Calu3 (cell line): ENCODE measurements at regions not wholly inside any gene's neighbourhood (a gene's known extent, or its start where the extent isn't known, plus 50 kb on each side); places are given as distances from the start of the nearest gene placed in this dataset.
"Not testable (repeated sequence)": the region's sequence is repeated elsewhere in the genome, so short reads cannot be mapped to it uniquely, and the experiment has no call there.

Experiments
- BruUV-seq: library from RNA; stranded (reverse); fragments of 400-500 nt; replicated peaks from 2 replicates; lab custom pipeline; 2021; lab: Mats Ljungman, UMichigan
- CTCF ChIA-PET: fragments of 300-600 bp; sonication (Branson Sonifier 250); formaldehyde crosslinking; loops from one replicate; lab custom pipeline; 2022; ENCODE audit warnings: antibody characterized with exemption; lab: Charles Lee
- DNase-seq: peaks from one replicate; pipeline ENCODE4 v3.0.0; 2022
- H3K27ac Mint-ChIP-seq: one replicate; pipeline ENCODE4 v1.8.0; 2022; ENCODE audit warnings: mixed read lengths; ENCODE audit not compliant: unreplicated experiment
- H3K27me3 Mint-ChIP-seq: one replicate; pipeline ENCODE4 v1.8.0; 2022; ENCODE audit warnings: mixed read lengths; ENCODE audit not compliant: unreplicated experiment
- H3K36me3 Mint-ChIP-seq: one replicate; pipeline ENCODE4 v1.8.0; 2022; ENCODE audit warnings: mild to moderate bottlenecking, moderate library complexity, mixed read lengths; ENCODE audit not compliant: insufficient read depth, unreplicated experiment
- H3K4me1 Mint-ChIP-seq: one replicate; pipeline ENCODE4 v1.8.0; 2022; ENCODE audit warnings: mild to moderate bottlenecking, low read depth, mixed read lengths; ENCODE audit not compliant: unreplicated experiment
- H3K4me3 Mint-ChIP-seq: one replicate; pipeline ENCODE4 v1.8.0; 2022; ENCODE audit warnings: mild to moderate bottlenecking, low read depth, moderate library complexity, mixed read lengths; ENCODE audit not compliant: unreplicated experiment
- H3K9me3 Mint-ChIP-seq: one replicate; pipeline ENCODE4 v1.8.0; 2022; ENCODE audit warnings: low read depth, mixed read lengths; ENCODE audit not compliant: unreplicated experiment
- intact Hi-C: fragments of 100-400 bp; cut with micrococcal nuclease; formaldehyde crosslinking; loops from one replicate; pipeline ENCODE4 v1.10.0; 2022; ENCODE audit not compliant: unreplicated experiment
- TF ChIP-seq, protein P1 (sequence below): fragments of 200-600 bp; IDR thresholded peaks from one replicate; pipeline ENCODE4 v1.8.0; 2022; ENCODE audit warnings: antibody characterized with exemption; ENCODE audit not compliant: unreplicated experiment

DNA sequence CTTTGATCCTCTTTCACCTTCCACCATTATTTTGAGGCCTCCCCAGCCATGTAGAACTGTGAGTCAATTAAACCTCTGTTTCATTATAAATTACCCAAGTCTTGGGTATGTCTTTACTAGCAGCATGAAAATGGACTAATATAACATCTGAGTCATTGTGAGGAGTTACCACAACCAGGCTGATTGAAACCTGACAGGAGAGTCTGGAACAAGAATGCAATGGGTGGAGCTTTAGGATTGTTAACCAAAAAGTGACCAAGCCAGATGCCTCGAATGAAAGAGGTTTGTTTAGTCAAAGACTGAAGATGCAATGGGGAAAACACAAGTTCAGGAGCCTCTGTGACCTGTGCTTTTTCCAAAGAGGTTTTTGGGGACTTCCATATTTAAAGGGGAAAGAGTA is 659.0 kb downstream of the SLITRK6 start:
- Mint-ChIP-seq H3K9me3 (no peaks in the 10 kb centered on the region), H3K27ac (no peak overlapping the region), H3K36me3 (no peaks in the 10 kb centered on the region), H3K4me3 (no peak overlapping the region), H3K4me1 (no peaks in the 10 kb centered on the region), H3K27me3 (no peaks in the 10 kb centered on the region)
- intact Hi-C loops: no loop called here
- TF ChIP-seq, protein P1, sequence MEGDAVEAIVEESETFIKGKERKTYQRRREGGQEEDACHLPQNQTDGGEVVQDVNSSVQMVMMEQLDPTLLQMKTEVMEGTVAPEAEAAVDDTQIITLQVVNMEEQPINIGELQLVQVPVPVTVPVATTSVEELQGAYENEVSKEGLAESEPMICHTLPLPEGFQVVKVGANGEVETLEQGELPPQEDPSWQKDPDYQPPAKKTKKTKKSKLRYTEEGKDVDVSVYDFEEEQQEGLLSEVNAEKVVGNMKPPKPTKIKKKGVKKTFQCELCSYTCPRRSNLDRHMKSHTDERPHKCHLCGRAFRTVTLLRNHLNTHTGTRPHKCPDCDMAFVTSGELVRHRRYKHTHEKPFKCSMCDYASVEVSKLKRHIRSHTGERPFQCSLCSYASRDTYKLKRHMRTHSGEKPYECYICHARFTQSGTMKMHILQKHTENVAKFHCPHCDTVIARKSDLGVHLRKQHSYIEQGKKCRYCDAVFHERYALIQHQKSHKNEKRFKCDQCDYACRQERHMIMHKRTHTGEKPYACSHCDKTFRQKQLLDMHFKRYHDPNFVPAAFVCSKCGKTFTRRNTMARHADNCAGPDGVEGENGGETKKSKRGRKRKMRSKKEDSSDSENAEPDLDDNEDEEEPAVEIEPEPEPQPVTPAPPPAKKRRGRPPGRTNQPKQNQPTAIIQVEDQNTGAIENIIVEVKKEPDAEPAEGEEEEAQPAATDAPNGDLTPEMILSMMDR: no peak
- CTCF ChIA-PET: no interaction called here
- DNase-seq: no peak
- BruUV-seq: no TSS peak

DNA sequence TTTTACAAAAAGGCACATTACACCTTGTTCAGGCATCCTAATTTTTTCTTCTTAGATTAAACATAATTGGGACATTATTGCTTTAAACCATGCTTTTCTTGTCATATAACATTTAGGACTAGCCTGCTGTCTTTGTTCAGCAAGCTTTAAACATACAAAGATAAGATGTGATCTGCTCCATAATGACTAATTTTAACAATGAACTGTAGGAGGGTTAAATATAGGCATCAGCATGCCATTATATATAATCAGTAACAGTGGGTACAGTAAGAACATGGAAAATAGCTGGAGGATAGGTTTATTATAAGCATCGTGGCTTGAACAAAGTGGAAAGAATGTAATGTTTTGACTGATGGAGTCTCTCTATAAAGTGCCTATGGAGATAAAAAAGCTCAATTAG is 661.7 kb downstream of the SLITRK6 start:
- H3K9me3 Mint-ChIP-seq: no peaks in the 10 kb centered on the region
- TF ChIP-seq, protein P1: no peak
- BruUV-seq: no TSS peak
- H3K4me3 Mint-ChIP-seq: no peak overlapping the region
- intact Hi-C loops: no loop called here
- no peaks in the 10 kb centered on the region for H3K36me3 Mint-ChIP-seq
- no peak overlapping the region for H3K27ac Mint-ChIP-seq
- CTCF ChIA-PET: no interaction called here
- no peaks in the 10 kb centered on the region for H3K4me1 Mint-ChIP-seq
- no peaks in the 10 kb centered on the region for H3K27me3 Mint-ChIP-seq
- DNase-seq: no peak

DNA sequence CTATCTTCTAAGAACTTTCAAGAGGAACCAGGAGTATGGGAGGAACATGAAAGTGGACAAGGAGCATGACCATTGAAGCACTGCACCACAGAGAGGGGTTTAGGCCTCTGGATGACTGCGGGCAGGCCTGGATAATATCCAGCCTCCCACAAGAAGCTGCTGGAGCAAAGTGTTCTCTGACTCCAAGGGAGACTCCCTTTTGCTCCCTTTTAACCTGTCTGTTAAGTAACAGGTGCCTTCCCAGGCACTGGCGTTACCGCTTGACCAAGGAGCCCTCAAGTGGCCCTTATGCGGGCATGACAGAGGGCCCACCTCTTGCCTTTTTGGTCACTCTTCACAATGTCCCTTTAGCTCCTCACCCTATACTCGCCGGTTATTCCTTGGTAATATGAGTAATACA is 666.2 kb downstream of the SLITRK6 start:
- Mint-ChIP-seq H3K36me3 (no peaks in the 10 kb centered on the region), H3K27me3 (no peaks in the 10 kb centered on the region), H3K27ac (no peak overlapping the region), H3K9me3 (no peaks in the 10 kb centered on the region), H3K4me3 (no peak overlapping the region), H3K4me1 (no peaks in the 10 kb centered on the region)
- BruUV-seq: no TSS peak
- no peak for DNase-seq
- CTCF ChIA-PET: no interaction called here
- intact Hi-C loops: no loop called here
- TF ChIP-seq, protein P1: no peak

DNA sequence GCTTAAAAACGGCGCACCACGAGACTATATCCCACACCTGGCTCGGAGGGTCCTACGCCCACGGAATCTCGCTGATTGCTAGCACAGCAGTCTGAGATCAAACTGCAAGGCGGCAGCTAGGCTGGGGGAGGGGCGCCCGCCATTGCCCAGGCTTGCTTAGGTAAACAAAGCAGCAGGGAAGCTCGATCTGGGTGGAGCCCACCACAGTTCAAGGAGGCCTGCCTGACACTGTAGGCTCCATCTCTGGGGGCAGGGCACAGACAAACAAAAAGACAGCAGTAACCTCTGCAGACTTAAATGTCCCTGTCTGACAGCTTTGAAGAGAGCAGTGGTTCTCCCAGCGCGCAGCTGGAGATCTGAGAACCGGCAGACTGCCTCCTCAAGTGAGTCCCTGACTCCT is 675.7 kb downstream of the SLITRK6 start:
- CTCF ChIA-PET, intact Hi-C loops, H3K27me3 Mint-ChIP-seq, H3K36me3 Mint-ChIP-seq, BruUV-seq, DNase-seq, H3K4me3 Mint-ChIP-seq, H3K4me1 Mint-ChIP-seq, H3K27ac Mint-ChIP-seq, H3K9me3 Mint-ChIP-seq: not testable (repeated sequence)

DNA sequence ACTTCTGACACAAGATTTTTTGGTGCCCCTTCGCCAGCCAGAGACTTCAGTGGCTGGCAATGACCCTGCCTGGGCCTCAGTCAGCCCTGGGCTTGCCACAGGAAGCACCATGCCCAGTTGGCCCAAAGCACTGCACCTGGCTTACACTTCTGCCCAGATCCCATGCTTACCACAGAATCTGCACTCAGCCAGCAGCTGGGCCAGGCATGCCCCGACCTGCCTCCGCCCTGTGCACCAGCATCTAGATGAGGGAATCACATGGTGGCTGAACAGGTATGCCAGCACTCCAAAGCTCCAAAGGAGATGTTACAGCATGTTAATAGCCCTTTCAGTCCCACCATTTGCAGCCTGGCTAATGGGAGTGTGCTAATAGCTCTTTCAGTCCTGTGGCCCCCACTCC is 690.9 kb downstream of the SLITRK6 start:
- Mint-ChIP-seq H3K27ac (no peak overlapping the region), H3K9me3 (no peaks in the 10 kb centered on the region), H3K36me3 (no peaks in the 10 kb centered on the region), H3K4me3 (no peak overlapping the region), H3K4me1 (no peaks in the 10 kb centered on the region), H3K27me3 (no peaks in the 10 kb centered on the region)
- CTCF ChIA-PET: no interaction called here
- TF ChIP-seq, protein P1: no peak
- intact Hi-C loops: no loop called here
- DNase-seq: no peak
- BruUV-seq: no TSS peak
